Fibroblast of skin of back (primary cell): ENCODE measurements at regions not wholly inside any gene's neighbourhood (a gene's known extent, or its start where the extent isn't known, plus 50 kb on each side); places are given as distances from the start of the nearest gene placed in this dataset.
"Not testable (repeated sequence)": the region's sequence is repeated elsewhere in the genome, so short reads cannot be mapped to it uniquely, and the experiment has no call there.

Experiments
- DNase-seq: peaks from one replicate; pipeline ENCODE4 v3.0.0-alpha.2; 2013

- DNase-seq = no peak
These were observed 490.9 kb downstream of the KLF5 start for GRCh38 chr13:73549717-73550116.

DNA sequence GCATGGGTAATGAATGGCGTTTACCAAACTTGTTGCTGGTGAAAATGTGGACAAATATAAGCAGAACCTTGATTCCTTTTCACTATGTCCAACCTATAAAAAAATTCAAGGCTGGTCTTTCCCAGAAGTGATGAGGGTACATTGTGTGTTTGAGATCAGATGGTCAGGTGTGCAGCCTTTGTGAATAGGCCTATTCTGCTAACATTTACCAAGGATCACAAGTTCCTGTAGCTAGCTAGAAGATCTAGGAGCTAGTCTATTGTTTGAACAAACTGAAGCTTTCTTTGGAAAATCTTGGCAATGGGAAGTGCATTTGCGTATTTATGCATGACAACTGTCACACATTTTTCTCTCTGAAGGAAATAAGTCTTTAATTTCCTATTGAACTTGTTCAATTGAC lies 489.6 kb downstream of the KLF5 start:
- no peak for DNase-seq

- DNase-seq = no peak
These were observed 488.4 kb downstream of the KLF5 start for GRCh38 chr13:73547239-73547638.

DNA sequence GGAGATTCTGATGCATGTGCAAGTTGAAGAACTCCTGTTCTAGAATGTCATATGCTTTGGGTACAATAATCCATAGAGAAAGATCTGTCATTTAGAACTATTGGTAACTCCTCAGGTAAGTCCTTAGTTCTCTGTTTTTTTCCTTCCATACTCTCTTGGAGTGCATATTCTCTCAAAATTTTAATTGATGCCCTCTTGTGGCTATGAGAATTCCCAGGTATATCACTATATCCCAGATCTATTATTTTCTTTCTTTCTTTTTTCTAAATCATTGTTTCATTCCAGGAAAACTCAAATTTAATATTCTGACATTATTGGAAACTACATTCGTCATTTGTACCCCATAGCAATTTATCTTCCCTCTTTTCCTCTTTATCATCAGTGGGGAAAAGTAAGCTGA lies 485.4 kb downstream of the KLF5 start:
- no peak for DNase-seq

DNA sequence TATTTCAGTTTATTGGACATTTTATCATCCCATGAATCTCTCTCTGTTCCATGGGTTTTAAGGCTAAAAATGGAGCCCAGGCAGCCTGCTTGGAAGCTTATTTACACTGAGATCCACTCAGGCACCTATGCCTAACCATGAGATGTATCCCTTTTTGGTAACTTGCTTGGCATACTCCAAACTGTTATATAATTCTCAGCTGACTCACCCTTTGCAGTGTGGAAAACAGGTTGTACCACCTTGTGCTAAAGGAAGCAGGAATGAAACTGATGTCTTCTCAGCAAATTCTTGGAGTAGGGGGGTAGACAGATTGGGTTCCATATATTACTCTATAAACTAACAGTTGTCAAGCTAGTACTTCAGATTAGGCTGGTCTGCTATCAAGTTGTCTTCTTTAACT lies 483.6 kb downstream of the KLF5 start:
- no peak for DNase-seq

- DNase-seq = no peak
These were observed 478.1 kb downstream of the KLF5 start for GRCh38 chr13:73536865-73537264.

GRCh38 chr13:73535341-73535740 lies 476.5 kb downstream of the KLF5 start:
- no peak for DNase-seq

- no peak for DNase-seq
These were observed 474.2 kb downstream of the KLF5 start for GRCh38 chr13:73532987-73533510.

DNA sequence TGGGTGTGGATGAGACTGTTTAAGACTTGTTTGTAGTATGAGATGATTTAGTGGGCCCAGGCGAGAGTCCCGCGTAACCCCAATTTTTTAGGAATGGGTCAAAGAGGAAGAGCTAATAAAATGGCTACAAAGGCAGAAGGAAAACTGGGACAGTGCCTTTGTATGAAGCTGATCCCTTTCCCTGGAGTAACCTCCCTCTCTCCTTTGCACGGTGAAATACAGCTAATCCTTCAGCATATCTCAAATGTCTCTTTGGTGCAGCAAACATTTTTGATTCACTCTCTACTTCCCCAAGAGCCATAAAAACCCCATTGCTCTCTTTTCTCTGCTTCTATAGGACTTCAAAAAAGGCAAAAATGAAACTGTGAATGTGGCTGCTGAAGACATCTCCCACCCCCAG lies 473.8 kb downstream of the KLF5 start:
- no peak for DNase-seq

DNA sequence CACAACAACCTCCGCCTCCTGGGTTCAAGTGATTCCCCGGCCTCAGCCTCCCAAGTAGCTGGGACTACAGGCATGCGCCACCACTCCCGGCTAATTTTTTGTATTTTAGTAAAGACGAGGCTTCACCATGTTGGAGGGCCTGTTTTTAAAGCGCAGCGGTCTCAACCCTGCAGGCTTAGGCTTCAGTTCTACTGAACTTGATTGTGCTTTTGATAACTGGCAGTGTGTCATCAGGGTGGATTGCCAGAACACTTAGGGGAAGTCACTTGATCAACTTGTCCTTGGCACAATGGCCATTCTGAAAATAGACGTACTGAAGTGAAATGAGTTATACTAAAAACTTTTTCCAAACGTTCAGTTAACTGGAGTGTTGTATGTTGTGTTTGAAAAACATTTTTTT lies 472.2 kb downstream of the KLF5 start:
- DNase-seq = no peak

DNA sequence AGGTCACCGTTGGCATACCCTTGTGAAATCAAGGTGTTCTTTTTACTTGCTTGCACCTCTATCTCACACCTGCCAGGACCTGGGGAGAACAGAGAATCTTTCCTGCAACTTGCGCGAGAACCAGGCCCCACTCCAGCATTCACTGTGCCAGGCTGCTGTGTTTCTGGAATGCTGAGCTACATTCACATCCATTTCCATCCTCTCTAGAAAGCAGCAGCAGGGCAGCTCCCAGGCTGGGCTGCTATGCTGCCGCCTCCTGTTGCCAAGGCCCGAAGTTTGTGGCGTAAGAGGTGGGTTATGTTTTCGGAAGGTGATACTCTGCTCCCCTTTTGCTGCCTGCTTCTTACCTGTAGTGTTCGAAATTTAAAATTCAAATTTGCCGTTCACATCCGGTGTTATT lies 464.1 kb downstream of the KLF5 start:
- DNase-seq = no peak

DNA sequence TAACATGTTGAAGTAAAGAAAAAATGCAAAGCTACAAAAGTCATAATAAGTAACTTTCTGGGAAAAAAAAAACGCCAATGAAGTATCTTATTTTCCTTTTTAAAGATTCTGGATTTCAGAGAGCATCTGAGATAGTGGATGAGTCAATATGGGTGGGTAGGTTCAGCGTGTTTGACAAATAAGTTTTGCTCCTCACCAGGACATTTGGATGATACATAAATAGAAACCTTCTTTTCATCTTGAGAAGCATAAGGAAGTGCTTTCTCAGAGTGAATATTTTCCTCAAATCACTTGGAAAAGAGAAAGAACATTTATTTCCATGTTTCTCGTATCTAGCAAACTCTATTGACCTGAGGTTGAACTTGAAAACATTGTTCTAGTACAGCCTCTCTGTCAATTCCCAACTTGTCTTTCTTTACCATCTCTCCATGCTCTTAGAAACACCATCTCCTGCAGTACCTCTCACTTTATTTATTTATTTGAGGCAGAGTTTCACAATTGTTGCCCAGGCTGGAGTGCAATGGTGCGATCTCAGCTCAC lies 463.2 kb downstream of the KLF5 start:
- DNase-seq = no peak

GRCh38 chr13:73521290-73521624 lies 462.5 kb downstream of the KLF5 start:
- no peak for DNase-seq

- no peak for DNase-seq
These were observed 461.9 kb downstream of the KLF5 start for GRCh38 chr13:73520566-73521289.

DNA sequence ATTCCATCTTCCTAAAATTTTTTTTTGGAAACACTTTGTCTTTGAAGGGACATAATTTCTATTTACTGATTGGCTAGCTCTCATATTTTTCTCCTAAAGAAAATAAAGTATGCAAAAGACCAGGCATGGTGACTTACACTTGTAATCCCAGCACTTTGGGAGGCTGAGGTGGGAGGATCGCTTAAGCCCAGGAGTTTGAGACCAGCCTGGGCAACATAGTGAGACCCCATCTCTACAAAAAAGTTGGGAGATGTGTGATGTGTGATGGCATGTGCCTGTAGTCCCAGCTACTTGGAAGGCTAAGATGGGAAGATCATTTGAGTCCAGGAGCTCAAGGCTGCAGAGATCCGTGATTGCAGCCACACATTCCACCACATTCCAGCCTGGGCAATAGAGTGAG lies 461.3 kb downstream of the KLF5 start:
- not testable (repeated sequence) for DNase-seq

DNA sequence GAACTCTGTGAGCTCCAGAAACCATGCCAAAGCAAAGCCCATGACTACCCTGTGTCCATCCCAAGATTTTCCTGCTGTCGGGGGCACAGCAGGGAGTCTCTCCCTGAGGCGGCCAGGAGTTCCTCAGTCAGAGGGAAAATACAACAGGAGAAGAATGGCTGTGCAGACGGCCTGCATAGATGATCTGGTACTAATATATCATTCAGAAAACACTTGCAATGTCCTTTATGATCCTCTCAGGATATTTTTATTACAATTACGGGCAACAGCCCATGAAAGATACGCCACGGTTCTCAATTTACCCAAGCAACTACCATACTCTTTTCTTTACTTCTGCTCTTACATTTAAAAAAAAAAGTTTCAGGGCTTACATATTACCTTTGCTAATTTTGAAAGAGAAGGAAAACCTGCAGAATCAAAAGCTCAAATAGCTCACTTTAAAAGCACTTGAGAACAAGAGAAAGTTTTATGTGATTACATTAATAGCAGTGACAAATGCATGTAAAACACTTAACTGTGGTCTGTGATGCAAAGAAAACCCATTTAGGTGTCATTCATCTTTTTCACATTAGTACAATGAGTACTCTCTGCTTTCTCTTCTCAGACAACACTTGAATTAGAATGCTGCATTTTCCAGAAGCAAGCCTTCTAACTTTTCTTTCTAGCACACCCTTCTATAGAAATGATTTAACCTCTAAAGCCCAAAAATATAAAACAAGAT lies 460.8 kb downstream of the KLF5 start:
- no peak for DNase-seq

DNA sequence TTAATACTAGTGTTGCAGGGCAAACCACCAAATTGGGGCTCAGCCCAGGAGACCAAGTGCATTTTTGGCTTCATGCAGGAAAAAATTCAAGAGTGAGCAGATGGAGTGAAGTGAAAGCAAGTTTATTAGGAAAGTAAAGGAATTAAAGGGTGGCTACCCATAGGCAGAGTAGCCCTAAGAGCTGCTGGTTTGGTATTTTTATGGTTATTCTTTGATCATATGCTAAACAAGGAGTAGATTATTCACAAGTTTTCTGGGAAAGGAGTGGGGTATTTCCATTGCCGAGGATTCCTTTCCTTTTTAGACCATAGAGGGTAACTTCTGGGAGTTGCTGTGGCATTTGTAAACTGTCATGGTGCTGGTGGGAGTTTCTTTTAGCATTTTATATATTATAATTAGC lies 459.0 kb downstream of the KLF5 start:
- DNase-seq = no peak

DNA sequence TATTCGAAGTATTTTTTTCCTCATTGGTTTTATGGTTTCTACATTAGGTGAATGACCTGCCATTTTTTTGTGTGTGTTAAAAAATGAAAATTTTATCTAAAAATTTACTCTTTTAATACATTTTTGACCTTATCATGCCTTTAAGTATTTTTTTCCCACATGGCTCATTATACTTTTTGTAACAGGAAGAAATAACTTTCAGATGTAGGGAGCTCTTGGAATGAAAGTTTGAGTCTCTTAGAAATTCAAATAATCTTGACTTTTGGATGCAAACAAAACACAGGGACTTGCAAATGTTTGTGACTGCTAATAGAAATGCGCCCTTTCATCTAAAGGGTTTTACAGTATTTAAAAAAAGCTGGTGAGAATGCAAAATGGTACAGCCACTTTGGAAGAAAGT lies 457.9 kb downstream of the KLF5 start:
- DNase-seq = no peak

- DNase-seq = no peak
These were observed 455.4 kb downstream of the KLF5 start for GRCh38 chr13:73514208-73514607.

- no peak for DNase-seq
These were observed 454.9 kb downstream of the KLF5 start for GRCh38 chr13:73513751-73514150.

- DNase-seq = no peak
These were observed 450.0 kb downstream of the KLF5 start for GRCh38 chr13:73508841-73509240.

DNA sequence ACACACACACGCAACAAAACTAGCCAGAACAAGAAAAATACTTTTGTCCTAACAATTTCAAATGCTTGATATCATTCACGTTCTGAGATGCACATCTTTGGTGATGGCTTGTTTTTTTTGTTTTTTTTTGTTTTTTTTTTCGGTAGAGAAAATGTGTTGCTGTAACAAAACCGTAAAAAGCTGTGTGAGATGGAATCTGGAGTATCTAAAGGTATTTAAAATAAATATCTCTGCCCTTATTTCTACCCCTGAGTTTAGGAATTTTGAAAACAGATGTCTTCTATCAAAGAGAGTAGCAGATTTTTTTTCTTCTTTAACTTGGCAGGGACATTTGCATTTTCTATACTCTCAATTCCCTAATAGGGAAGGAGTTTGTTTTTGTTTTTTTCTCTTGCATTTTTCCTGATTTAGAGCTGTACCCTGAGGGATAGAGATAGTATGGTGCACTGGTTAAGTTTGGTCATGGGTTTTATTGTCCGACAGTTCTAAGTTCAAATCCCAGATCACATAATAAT lies 446.6 kb downstream of the KLF5 start:
- no peak for DNase-seq

DNA sequence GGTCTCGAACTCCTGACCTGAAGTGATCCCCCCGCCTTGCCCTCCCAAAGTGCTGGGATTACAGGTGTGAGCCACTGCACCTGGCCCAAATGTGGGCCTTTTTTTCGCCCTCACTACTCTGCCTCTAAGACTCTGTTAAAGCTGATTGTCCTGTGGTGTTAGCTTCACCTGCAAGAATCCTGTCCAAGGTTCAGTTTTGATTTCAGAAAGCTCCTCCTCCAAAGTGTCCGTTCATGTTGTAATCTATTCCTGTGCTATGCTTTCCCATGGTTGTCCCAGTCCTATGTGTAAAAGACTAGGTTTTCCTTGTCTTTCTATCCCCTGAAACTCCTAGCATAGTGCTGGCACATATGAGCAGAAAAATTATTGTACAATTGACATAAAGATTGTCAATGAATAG lies 440.9 kb downstream of the KLF5 start:
- no peak for DNase-seq

GRCh38 chr13:73497430-73497829 lies 438.6 kb downstream of the KLF5 start:
- no peak for DNase-seq
